Psoas muscle (tissue), 7 donors: ENCODE measurements at regions not wholly inside any gene's neighbourhood (a gene's known extent, or its start where the extent isn't known, plus 50 kb on each side); places are given as distances from the start of the nearest gene placed in this dataset.

Source experiments
- ATAC-seq, 4 donors: fragments of 200-7000 bp; cut with Tn5 transposase; one replicate each; pipeline ENCODE4 v1.9.1; 2020; ENCODE audit warnings: moderate library complexity in 3 of 4, mild to moderate bottlenecking in 2 of 4
- DNase-seq, 2 donors: peaks; one replicate each; pipeline ENCODE4 v3.0.0-alpha.2; 2020
- H3K27ac ChIP-seq: fragments of 200-600 bp; one replicate; pipeline ENCODE4 v1.8.0; 2022
- H3K27me3 ChIP-seq, 3 donors: fragments of 200-600 bp in 1 of 3; one replicate each; pipeline versions ENCODE4 v1.6.1 to v1.8.0; 2013 to 2022; ENCODE audit warnings: low read length in 2 of 3, mild to moderate bottlenecking in 2 of 3, moderate library complexity in 1 of 3; ENCODE audit not compliant: insufficient read depth in 3 of 3
- H3K36me3 ChIP-seq, 2 donors: fragments of 200-600 bp in 1 of 2; one replicate each; pipeline versions ENCODE4 v1.6.1 to v1.8.0; 2013 to 2022; ENCODE audit warnings: low read depth in 1 of 2, mild to moderate bottlenecking in 1 of 2, moderate library complexity in 1 of 2; ENCODE audit not compliant: insufficient read depth in 1 of 2
- H3K4me1 ChIP-seq: fragments of 200-600 bp; one replicate; pipeline ENCODE4 v1.8.0; 2022
- H3K4me3 ChIP-seq: fragments of 200-600 bp; one replicate; pipeline ENCODE4 v1.8.0; 2022; ENCODE audit warnings: mild to moderate bottlenecking
- H3K9me3 ChIP-seq: fragments of 200-600 bp; one replicate; pipeline ENCODE4 v1.8.0; 2022
- WGBS, 3 donors: extraction: QIAGEN DNeasy Blood & Tissue Kit; methylation state at CpG; one replicate each; pipeline versions ENCODE4 v1.1.6 to v1.1.7; 2013; 5-methylcytosine and 5-hydroxymethylcytosine counted together
- intact Hi-C, 2 donors: fragments of 100-400 bp; cut with DNase I; formaldehyde crosslinking; loops; one replicate each; pipeline versions ENCODE4 v1.11.0 to v1.14.2; 2022
- TF ChIP-seq, protein P1 (sequence below): fragments of 200-600 bp; IDR thresholded peaks from one replicate; pipeline ENCODE4 v1.8.0; 2022; ENCODE audit warnings: antibody characterized with exemption
- donor health status: healthy with polysubstance abuse.
- donor health status: DM: no; HTN: no; CAD: no; lungs with moderate emphysema.
- donor health status: Bipolar disorder and iron deficiency.
- donor health status: healthy.
- donor health status: DM: yes; HTN: yes; CAD: no.
- donor health status: DM: no; HTN: no; CAD: no.
- donor health status: DM: yes; HTN: yes; CAD: no.

DNA sequence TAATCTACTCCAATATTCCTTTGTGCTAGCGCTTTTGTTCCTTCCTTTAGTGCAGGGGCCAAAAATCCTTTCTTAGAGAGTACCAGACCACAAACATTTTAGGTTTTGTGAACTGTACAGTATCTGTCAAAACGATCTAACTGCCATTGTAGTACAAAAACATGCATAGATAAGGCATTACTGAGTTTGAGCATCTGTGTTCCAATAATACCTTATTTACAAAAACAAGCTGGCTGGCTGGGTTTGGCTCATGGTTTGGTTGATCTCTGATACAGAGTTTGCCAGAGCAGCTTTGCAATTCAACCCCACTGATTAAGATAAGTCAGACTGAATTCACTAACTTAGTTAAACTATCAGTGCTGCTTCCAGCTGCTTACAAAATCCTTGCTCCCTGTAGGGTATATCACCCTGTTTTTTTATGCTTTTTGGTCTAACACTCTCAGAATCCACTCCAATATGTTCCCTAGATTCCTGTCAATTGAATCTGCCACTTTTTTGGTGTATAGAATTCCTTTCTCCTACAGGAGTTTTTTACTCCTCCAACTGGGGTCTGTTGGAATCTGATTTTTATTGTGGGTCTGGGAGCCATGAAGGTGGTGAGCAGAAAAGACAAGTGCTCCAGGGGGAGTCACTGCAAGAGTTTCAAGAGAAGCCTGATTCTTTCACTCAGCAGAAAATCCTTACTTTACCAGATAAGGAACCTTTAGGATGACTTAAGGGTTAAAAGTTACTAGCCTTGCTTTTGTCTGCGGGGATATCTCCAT lies 1399.4 kb downstream of the EFNB2 start:
- Histone ChIP-seq H3K27ac (no peak overlapping the region), H3K9me3 (no peaks in the 10 kb centered on the region), H3K36me3 (no peaks in the 10 kb centered on the region), H3K27me3 (no peaks in the 10 kb centered on the region), H3K4me3 (no peak overlapping the region), H3K4me1 (no peaks in the 10 kb centered on the region)
- intact Hi-C loops, result no loop called here
- WGBS, 3 donors, result 61 to 71% (median 67%) methylated on average over 3 of the region's 3 CpGs
- ATAC-seq (no peak), DNase-seq (no peak)
- TF ChIP-seq, protein P1, sequence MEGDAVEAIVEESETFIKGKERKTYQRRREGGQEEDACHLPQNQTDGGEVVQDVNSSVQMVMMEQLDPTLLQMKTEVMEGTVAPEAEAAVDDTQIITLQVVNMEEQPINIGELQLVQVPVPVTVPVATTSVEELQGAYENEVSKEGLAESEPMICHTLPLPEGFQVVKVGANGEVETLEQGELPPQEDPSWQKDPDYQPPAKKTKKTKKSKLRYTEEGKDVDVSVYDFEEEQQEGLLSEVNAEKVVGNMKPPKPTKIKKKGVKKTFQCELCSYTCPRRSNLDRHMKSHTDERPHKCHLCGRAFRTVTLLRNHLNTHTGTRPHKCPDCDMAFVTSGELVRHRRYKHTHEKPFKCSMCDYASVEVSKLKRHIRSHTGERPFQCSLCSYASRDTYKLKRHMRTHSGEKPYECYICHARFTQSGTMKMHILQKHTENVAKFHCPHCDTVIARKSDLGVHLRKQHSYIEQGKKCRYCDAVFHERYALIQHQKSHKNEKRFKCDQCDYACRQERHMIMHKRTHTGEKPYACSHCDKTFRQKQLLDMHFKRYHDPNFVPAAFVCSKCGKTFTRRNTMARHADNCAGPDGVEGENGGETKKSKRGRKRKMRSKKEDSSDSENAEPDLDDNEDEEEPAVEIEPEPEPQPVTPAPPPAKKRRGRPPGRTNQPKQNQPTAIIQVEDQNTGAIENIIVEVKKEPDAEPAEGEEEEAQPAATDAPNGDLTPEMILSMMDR, result no peak

DNA sequence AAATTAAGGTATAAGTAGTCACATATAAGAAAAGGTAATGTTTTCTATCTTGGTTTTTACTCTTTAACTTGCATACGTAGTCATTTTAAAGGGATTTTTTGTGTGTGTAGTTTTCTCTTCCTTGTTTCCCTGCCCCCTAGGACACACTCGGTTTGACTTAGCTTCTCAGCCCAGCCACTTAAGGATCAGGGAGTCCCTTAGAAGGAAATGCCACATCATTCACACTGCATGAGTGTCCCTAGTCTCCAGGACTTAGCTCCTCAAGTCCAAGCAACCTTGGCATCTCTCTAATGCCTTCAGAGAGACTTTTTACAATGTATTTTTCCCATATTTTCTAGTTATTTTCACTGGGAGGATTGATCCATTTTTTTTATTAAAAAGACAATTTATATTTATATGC lies 1407.7 kb downstream of the EFNB2 start:
- Histone ChIP-seq H3K27ac (no peak overlapping the region), H3K4me3 (no peak overlapping the region), H3K36me3 (no peaks in the 10 kb centered on the region), H3K27me3 (no peaks in the 10 kb centered on the region), H3K9me3 (no peaks in the 10 kb centered on the region), H3K4me1 (no peaks in the 10 kb centered on the region)
- no peak for DNase-seq
- ATAC-seq, result no peak
- TF ChIP-seq, protein P1, result no peak
- intact Hi-C loops, result no loop called here
- 66 to 82% (median 77%) methylated on average over 2 of the region's 2 CpGs for WGBS, 3 donors

DNA sequence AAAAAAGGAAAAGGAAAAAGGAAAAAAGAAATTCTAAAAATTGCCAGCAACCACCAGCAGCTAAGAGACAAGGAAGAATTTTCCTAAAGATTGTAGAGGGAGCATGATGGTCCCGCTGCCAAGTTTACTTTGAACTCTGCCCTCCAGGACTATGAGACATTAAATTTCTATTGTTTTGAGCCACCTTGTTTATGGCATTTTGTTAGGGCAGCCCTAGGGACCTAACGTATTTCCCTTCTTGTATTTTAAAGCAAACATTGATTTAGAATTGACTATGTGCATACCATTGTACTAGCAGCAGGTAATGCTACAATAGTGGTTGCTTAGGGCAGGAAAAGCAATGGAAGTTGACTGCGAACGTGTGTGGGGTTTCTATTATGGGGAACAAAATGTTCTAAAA lies 1414.2 kb downstream of the EFNB2 start:
- H3K4me1 ChIP-seq, result no peaks in the 10 kb centered on the region
- ATAC-seq (no peak), DNase-seq (no peak)
- intact Hi-C loops, result no loop called here
- H3K27me3 ChIP-seq, result no peaks in the 10 kb centered on the region
- no peaks in the 10 kb centered on the region for H3K9me3 ChIP-seq
- no peak overlapping the region for H3K4me3 ChIP-seq
- H3K27ac ChIP-seq, result no peak overlapping the region
- TF ChIP-seq, protein P1, result no peak
- 70 to 72% (median 72%) methylated on average over 4 of the region's 4 CpGs for WGBS, 3 donors
- H3K36me3 ChIP-seq, result no peaks in the 10 kb centered on the region

DNA sequence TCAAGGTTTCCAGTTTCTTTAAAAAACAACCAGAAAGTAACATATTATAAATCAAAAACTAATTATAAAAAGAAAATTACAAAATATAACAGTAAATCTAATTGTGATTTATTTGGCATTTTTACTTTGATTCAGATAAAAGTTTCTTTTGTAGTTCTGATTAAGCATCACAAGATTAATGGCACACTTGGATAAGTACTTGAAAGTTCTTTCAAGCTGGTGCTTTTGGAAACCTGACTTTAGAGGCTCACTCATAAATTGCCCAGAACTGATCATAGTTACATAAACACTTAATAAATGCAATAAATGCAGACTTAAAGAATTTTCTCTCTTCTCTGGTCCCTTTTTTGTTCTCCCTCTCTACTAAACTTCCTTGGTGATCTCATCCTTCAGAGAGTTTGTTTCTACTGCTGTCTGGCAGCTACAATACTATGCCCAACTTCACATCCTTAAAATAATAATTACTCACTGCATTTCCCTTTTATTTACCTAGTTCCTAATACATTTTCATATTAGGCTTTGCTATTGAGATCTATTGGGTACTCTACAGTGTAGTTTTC lies 1417.0 kb downstream of the EFNB2 start:
- TF ChIP-seq, protein P1, result no peak
- H3K4me3 ChIP-seq, result no peak overlapping the region
- ATAC-seq (no peak), DNase-seq (no peak)
- intact Hi-C loops, result no loop called here
- H3K36me3 ChIP-seq, result no peaks in the 10 kb centered on the region
- no peaks in the 10 kb centered on the region for H3K27me3 ChIP-seq
- H3K27ac ChIP-seq, result no peak overlapping the region
- peaks cover 8% of the 10 kb centered on the region for H3K9me3 ChIP-seq
- H3K4me1 ChIP-seq, result no peaks in the 10 kb centered on the region

DNA sequence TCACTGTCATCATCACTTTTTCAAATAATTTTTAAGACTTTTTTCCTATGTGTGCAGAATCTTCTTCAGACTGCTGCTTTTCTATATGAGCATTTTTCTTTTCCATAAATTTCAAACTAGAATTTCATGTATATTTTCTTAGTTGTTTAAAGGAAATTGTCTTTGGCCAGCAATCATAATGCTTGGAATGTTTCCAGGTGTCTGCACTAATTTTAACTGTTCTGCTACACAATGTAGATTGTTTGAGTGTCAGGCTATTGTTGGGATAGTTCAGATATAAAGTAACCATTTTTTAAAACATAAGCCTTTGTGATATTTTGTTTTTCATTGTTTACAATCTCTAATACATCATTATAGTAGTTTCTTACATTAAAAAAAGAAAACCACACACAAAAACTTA lies 1418.5 kb downstream of the EFNB2 start:
- H3K9me3 ChIP-seq, result peaks cover 8% of the 10 kb centered on the region
- H3K27me3 ChIP-seq, result no peaks in the 10 kb centered on the region
- DNase-seq (no peak), ATAC-seq (no peak)
- no peak overlapping the region for H3K4me3 ChIP-seq
- H3K36me3 ChIP-seq, result no peaks in the 10 kb centered on the region
- TF ChIP-seq, protein P1, result no peak
- H3K4me1 ChIP-seq, result no peaks in the 10 kb centered on the region
- intact Hi-C loops, result no loop called here
- H3K27ac ChIP-seq, result no peak overlapping the region
